Testis (tissue), 2 donors: ENCODE measurements at regions not wholly inside any gene's neighbourhood (a gene's known extent, or its start where the extent isn't known, plus 50 kb on each side); places are given as distances from the start of the nearest gene placed in this dataset.

Source experiments
- DNase-seq: peaks from one replicate; pipeline ENCODE4 v3.0.0-alpha.2; 2019
- H3K27ac ChIP-seq, 2 donors: fragments of 200-600 bp; sonication (generic); one replicate each; pipeline ENCODE4 v1.5.1; 2019
- H3K27me3 ChIP-seq: fragments of 200-600 bp; sonication (generic); one replicate; pipeline ENCODE4 v1.5.1; 2019
- H3K36me3 ChIP-seq: fragments of 200-600 bp; sonication (generic); one replicate; pipeline ENCODE4 v1.5.1; 2017; ENCODE audit warnings: low read depth; ENCODE audit errors: missing control alignments
- H3K4me1 ChIP-seq: fragments of 200-600 bp; sonication (generic); one replicate; pipeline ENCODE4 v1.5.1; 2019
- H3K4me3 ChIP-seq, 2 donors: fragments of 200-600 bp; sonication (generic); one replicate each; pipeline ENCODE4 v1.5.1; 2017 to 2019
- H3K9me3 ChIP-seq: fragments of 200-600 bp; sonication (generic); one replicate; pipeline ENCODE4 v1.5.1; 2017
- POLR2A ChIP-seq: fragments of 450-650 bp; IDR thresholded peaks from one replicate; pipeline ENCODE4 v1.6.1; 2017; ENCODE audit warnings: antibody characterized with exemption, mild to moderate bottlenecking, moderate library complexity
- WGBS, 2 donors: methylation state at CpG; one replicate each; pipeline ENCODE4 v1.1.5; 2018; 5-methylcytosine and 5-hydroxymethylcytosine counted together
- intact Hi-C: fragments of 100-400 bp; cut with DNase I; formaldehyde crosslinking; loops from one replicate; pipeline ENCODE4 v1.15.1; 2023; ENCODE audit warnings: low total_unique reads
- TF ChIP-seq, protein P1 (sequence below), 3 experiments: fragments of 450-650 bp in 2 of 3; fragments of 200-600 bp in 1 of 3; sonication (generic) in 1 of 3; IDR thresholded peaks; one replicate each; pipeline ENCODE4 v1.5.1; 2016 to 2019; ENCODE audit warnings: antibody characterized with exemption in 3 of 3, mild to moderate bottlenecking in 2 of 3, moderate library complexity in 1 of 3

DNA sequence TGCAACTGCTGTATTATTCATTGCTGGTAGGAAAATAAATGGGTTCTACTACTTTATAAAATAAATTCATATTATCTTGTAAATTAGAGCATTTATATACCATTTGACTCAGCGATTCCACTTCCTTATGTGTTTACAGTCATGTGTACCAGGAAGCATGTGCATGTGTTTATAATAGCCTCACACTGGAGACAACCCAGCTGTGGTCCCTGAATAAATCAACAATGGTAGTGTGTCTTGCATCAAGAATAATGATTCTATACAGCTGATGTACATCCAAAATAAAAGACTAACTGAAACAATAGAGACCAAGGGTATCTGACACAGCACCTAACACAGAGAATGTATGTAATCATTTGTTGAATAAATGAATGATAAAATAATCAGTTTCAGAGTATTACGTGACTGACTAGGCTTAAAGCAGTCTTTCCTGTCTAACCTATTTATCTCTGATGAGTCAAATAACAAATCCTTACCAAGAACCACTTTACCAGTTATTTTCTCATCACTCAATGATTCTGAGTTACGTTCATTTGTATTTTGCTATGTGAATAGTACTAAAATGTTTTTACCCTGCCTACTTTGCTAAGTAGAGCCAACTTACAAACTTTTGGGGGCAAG, 216.8 kb downstream of the UBE2E3 start:
- 83 to 89% methylated on average over 3 of the region's 3 CpGs for WGBS, 2 donors
- intact Hi-C loops = no loop called here
- no peaks in the 10 kb centered on the region for H3K9me3 ChIP-seq
- TF ChIP-seq POLR2A = no peak
- TF ChIP-seq, protein P1, sequence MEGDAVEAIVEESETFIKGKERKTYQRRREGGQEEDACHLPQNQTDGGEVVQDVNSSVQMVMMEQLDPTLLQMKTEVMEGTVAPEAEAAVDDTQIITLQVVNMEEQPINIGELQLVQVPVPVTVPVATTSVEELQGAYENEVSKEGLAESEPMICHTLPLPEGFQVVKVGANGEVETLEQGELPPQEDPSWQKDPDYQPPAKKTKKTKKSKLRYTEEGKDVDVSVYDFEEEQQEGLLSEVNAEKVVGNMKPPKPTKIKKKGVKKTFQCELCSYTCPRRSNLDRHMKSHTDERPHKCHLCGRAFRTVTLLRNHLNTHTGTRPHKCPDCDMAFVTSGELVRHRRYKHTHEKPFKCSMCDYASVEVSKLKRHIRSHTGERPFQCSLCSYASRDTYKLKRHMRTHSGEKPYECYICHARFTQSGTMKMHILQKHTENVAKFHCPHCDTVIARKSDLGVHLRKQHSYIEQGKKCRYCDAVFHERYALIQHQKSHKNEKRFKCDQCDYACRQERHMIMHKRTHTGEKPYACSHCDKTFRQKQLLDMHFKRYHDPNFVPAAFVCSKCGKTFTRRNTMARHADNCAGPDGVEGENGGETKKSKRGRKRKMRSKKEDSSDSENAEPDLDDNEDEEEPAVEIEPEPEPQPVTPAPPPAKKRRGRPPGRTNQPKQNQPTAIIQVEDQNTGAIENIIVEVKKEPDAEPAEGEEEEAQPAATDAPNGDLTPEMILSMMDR (IDR thresholded peaks at IDR 0.05) = no peak
- H3K4me1 ChIP-seq = no peaks in the 10 kb centered on the region
- no peaks in the 10 kb centered on the region for H3K27me3 ChIP-seq
- H3K4me3 ChIP-seq = no peak overlapping the region
- H3K36me3 ChIP-seq = no peaks in the 10 kb centered on the region
- no peak overlapping the region for H3K27ac ChIP-seq
- DNase-seq = no peak

DNA sequence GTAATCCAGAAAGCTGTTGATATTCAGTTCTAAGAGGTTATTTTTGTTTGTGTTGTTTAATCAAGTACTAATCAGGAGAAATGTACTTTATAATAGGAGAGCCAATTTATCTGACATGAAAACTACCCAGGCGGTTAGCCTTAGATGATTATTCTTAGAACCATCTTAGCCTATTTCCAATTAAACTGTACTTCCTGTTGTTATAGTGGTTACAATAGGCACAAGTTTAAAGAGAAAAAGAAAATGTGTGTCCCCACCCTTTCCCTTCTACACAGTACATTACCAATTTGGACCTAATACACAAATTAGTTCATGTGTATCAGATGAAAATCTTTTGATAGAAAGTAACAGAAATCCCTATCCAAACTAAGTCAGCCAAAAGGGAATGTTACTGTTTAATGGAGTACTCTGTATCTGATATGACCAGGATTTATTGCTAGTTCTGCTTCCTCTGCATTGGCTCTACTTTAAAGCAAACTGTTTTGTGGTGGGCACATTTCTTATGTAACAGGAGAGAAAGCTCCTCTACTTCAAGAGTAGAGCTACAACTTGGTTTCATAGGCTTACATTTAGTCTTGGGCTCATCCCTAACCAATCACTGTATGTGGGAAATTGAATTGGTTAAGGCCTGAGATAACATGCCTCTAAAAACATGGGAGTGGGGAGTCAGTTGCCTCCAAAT, 217.9 kb downstream of the UBE2E3 start:
- no peak for DNase-seq
- no peaks in the 10 kb centered on the region for H3K4me1 ChIP-seq
- no peaks in the 10 kb centered on the region for H3K9me3 ChIP-seq
- no peak overlapping the region for H3K4me3 ChIP-seq
- no peak overlapping the region for H3K27ac ChIP-seq
- TF ChIP-seq POLR2A = no peak
- TF ChIP-seq, protein P1 (IDR thresholded peaks at IDR 0.05) = no peak
- no peaks in the 10 kb centered on the region for H3K36me3 ChIP-seq
- intact Hi-C loops = no loop called here
- 81 to 90% methylated on average over 1 of the region's 1 CpG for WGBS, 2 donors
- no peaks in the 10 kb centered on the region for H3K27me3 ChIP-seq

DNA sequence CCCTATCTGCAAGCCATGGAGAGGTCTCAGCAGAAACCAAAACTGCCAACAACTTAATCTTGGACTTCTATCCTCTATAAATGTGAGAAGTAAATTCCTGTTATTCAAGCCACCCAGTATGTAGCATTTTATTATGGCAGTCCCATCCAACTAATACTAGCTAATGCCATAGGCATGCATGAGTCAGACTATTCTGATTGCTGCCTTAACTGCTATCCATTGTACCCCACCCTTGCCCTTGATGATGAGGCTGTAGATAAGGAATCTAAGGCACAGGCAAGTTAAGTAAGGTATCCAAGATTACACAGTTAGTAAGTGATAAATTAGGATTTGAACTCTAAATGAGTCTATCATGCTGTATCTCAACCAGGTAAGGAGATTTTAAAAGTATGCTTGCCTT, 223.0 kb downstream of the UBE2E3 start:
- intact Hi-C loops = no loop called here
- H3K9me3 ChIP-seq = no peaks in the 10 kb centered on the region
- H3K4me1 ChIP-seq = no peaks in the 10 kb centered on the region
- H3K27me3 ChIP-seq = no peaks in the 10 kb centered on the region
- H3K36me3 ChIP-seq = no peaks in the 10 kb centered on the region
- H3K4me3 ChIP-seq = no peak overlapping the region
- no peak overlapping the region for H3K27ac ChIP-seq
- TF ChIP-seq, protein P1 (IDR thresholded peaks at IDR 0.05) = no peak
- no peak for TF ChIP-seq POLR2A
- no peak for DNase-seq

DNA sequence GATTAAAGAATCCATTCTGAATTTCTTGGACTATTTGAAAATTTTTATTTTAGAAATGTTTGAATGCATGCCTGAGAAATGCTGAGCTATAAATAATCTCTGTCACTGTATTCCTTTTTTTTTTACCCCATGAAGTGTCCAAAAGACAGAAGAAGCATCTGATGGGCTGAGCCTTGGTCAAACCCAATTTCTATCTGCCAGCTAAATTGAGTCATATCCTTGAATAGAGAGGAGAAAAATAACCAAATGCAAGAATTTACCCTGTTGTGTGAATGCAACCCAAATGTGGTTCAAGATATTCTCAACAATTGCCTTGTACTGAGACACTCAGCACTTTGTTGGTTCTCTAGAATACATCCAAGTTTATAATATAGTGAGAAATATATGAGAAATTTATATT, 223.5 kb downstream of the UBE2E3 start:
- DNase-seq = no peak
- H3K4me3 ChIP-seq = no peak overlapping the region

More for the DNA sequence above, 223.5 kb downstream of the UBE2E3 start:
- Histone ChIP-seq H3K27me3 (no peaks in the 10 kb centered on the region), H3K27ac (no peak overlapping the region), H3K9me3 (no peaks in the 10 kb centered on the region), H3K36me3 (no peaks in the 10 kb centered on the region), H3K4me1 (no peaks in the 10 kb centered on the region)
- TF ChIP-seq POLR2A = no peak
- TF ChIP-seq, protein P1 (IDR thresholded peaks at IDR 0.05) = no peak
- intact Hi-C loops = no loop called here
